Erythroblast (primary cell): ENCODE measurements at regions not wholly inside any gene's neighbourhood (a gene's known extent, or its start where the extent isn't known, plus 50 kb on each side); places are given as distances from the start of the nearest gene placed in this dataset.
"Not testable (repeated sequence)": the region's sequence is repeated elsewhere in the genome, so short reads cannot be mapped to it uniquely, and the experiment has no call there.

Source experiments
- GATA1 ChIP-seq: IDR thresholded peaks from 2 replicates; pipeline ENCODE4 v1.6.1; 2011; ENCODE audit warnings: low read depth, mild to moderate bottlenecking, control low read depth, low read length, moderate library complexity
- POLR2A ChIP-seq: IDR thresholded peaks from 2 replicates; pipeline ENCODE4 v1.6.1; 2011; ENCODE audit warnings: mild to moderate bottlenecking, low read length

GRCh38 chr1:190019151-190019550 is 458.5 kb downstream of the BRINP3 start:
- not testable (repeated sequence) for TF ChIP-seq POLR2A, GATA1
